Fibroblast of peridontal ligament (primary cell): ENCODE measurements at regions not wholly inside any gene's neighbourhood (a gene's known extent, or its start where the extent isn't known, plus 50 kb on each side); places are given as distances from the start of the nearest gene placed in this dataset.

Source experiments
- DNase-seq: peaks from one replicate; pipeline ENCODE4 v3.0.0-alpha.2; 2010; ENCODE audit errors: extremely low read depth

GRCh38 chr12:30827101-30828066 lies 72.6 kb upstream of the CAPRIN2 start:
- DNase-seq, result no peak

GRCh38 chr12:30826276-30826675 lies 71.5 kb upstream of the CAPRIN2 start:
- no peak for DNase-seq

- DNase-seq, result no peak
These were observed 70.6 kb upstream of the CAPRIN2 start for GRCh38 chr12:30825341-30825740.

- no peak for DNase-seq
These were observed 69.6 kb upstream of the CAPRIN2 start for GRCh38 chr12:30824311-30824710.

GRCh38 chr12:30823764-30824163 lies 69.0 kb upstream of the CAPRIN2 start:
- no peak for DNase-seq

- DNase-seq, result peak; percentile 26
These were observed 68.5 kb upstream of the CAPRIN2 start for GRCh38 chr12:30823156-30823699.

GRCh38 chr12:30822385-30823155 lies 67.8 kb upstream of the CAPRIN2 start:
- peak; percentile 56 for DNase-seq

- DNase-seq, result peak; percentile 19
These were observed 65.7 kb upstream of the CAPRIN2 start for GRCh38 chr12:30820406-30820946.

- no peak for DNase-seq
These were observed 63.8 kb upstream of the CAPRIN2 start for GRCh38 chr12:30818562-30818961.

GRCh38 chr12:30816742-30817465 lies 62.2 kb upstream of the CAPRIN2 start:
- no peak for DNase-seq

GRCh38 chr12:30814295-30814655 lies 59.5 kb upstream of the CAPRIN2 start:
- DNase-seq, result peak; percentile 18

GRCh38 chr12:30813525-30814294 lies 59.0 kb upstream of the CAPRIN2 start:
- DNase-seq, result peak; percentile 20

- no peak for DNase-seq
These were observed 57.2 kb upstream of the CAPRIN2 start for GRCh38 chr12:30811966-30812365.

- no peak for DNase-seq
These were observed 56.2 kb upstream of the CAPRIN2 start for GRCh38 chr12:30810918-30811317.

- DNase-seq, result no peak
These were observed 52.9 kb upstream of the CAPRIN2 start for GRCh38 chr12:30807695-30808034.

GRCh38 chr12:30806989-30807694 lies 52.4 kb upstream of the CAPRIN2 start:
- peak; percentile 89 for DNase-seq

- DNase-seq, result no peak
These were observed 51.2 kb upstream of the CAPRIN2 start for GRCh38 chr12:30805959-30806358.
